GM21515 (cell line): ENCODE measurements at regions not wholly inside any gene's neighbourhood (a gene's known extent, or its start where the extent isn't known, plus 50 kb on each side); places are given as distances from the start of the nearest gene placed in this dataset.
"Not testable (repeated sequence)": the region's sequence is repeated elsewhere in the genome, so short reads cannot be mapped to it uniquely, and the experiment has no call there.

ENCODE experiments used
- ATAC-seq: cut with Tn5 transposase; IDR thresholded peaks from one replicate; pipeline ENCODE4 v1.9.1; 2021; ENCODE audit not compliant: unreplicated experiment

DNA sequence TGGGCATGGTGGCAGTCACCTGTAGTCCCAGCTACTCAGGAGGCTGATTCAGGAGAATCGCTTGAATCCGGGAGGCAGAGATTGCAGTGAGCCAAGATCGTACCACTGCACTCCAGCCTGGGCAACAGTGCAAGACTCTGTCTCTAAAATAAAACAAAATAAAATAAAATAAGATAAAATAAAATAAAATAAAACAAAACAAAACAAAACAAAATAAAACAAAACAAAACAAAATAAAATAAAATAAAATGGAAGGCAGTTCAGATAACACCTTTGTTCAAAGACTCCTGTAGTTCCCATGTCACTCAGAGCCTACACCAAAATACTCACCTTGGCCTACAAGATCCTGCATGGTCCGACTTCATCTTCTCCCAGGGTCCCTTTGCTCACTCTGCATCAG, 61.3 kb downstream of the SYF2 start:
- not testable (repeated sequence) for ATAC-seq

- ATAC-seq: no peak
Observed at GRCh38 chr1:25170439-25170838, 61.9 kb downstream of the SYF2 start.

GRCh38 chr1:25169610-25170009, 62.7 kb downstream of the SYF2 start:
- ATAC-seq: no peak

DNA sequence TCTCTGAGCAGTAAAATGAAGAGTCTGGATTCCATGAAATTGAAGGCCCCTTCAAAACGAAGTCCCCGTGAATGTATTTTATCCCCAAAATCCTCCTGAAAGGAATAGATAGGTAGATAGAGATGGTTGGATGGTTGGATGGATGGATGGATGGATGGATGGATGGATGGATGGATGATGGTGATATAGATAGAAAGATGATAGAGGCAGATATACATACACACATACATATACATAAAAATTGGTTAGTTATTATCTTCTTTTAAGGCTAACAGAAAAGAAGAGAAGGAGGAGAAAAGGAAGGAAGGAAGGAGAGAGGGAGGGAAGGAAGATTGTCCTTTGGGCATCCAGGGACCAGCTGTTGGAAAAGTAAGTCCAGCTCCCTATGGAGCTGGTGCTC, 63.1 kb downstream of the SYF2 start:
- no peak for ATAC-seq

GRCh38 chr1:25168193-25169071, 63.9 kb downstream of the SYF2 start:
- no peak for ATAC-seq

- ATAC-seq: no peak
Observed at GRCh38 chr1:25167269-25168192, 64.8 kb downstream of the SYF2 start.

- ATAC-seq: no peak
Observed at GRCh38 chr1:25166847-25167246, 65.5 kb downstream of the SYF2 start.

- no peak for ATAC-seq
Observed at GRCh38 chr1:25163986-25164385, 68.3 kb downstream of the SYF2 start.

GRCh38 chr1:25161981-25162380, 70.3 kb downstream of the SYF2 start:
- ATAC-seq: no peak

DNA sequence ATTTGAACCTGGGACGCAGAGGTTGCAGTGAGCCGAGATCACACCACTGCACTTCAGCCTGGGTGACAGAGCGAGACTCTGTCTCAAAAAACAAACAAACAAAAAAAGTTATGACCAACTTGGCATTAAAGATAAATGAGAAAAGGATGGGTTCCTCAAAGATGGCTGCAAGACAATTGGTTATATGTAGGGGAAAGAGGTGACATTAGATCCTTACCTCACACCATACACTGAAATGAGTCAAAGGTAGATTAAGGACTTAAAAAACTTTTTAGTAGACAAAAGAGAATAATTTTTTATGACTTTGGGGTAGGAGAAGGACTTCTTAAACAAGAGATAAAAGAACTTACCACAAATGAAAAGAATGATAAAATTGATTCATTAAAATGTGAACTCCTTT, 74.5 kb downstream of the SYF2 start:
- ATAC-seq: no peak

GRCh38 chr1:25150985-25151495, 81.3 kb downstream of the SYF2 start:
- ATAC-seq: no peak

GRCh38 chr1:25148673-25149300, 83.5 kb downstream of the SYF2 start:
- no peak for ATAC-seq

DNA sequence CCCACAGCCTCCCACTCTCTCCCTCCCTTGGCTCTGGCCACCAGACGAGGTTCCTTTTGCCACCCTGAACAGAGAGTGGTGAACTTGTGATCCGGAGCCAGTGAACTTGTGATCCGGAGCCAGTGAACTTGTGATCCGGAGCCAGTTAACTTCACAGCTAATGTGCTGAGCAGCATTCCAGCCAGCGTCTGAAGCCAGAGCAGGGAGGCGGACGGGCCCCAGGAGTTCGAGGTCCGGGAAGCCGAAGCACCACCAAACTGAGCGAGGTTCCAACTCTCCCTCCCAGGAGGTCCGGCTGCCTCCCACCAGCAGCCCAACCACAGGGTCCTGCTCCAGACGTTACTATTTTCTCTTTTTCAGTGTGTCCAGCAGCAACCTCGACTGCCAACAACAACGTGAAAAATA, 85.8 kb downstream of the SYF2 start:
- ATAC-seq: no peak

DNA sequence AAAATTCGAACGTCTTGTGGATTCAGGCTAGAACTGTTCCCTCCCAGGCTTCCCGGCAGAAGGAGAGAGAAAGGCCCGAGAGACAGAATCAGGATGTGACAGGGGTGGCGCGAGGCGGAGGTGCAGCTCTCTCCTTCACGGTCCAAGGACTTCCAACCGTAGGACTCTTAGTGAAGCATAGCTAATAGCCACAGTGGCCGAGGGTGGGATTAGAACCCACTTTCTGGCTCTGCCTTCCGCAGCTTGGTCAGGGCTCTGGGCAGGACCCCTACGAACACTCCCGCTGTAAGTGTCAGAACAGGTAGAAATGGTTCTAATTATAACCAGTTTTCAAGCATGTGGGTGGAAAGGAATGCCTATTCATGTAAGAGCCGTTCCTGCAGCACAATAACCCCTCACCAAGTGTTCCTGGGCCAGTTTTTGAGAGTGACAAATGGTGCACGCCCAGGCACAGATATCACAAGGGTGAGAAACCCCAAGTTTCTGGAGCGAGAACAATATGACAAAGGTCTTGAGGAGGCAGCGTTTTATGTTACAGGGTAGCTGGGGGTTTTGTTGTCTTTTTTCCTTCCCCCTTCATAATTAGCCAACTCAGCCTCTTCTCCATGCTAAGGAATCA, 86.4 kb downstream of the SYF2 start:
- no peak for ATAC-seq

DNA sequence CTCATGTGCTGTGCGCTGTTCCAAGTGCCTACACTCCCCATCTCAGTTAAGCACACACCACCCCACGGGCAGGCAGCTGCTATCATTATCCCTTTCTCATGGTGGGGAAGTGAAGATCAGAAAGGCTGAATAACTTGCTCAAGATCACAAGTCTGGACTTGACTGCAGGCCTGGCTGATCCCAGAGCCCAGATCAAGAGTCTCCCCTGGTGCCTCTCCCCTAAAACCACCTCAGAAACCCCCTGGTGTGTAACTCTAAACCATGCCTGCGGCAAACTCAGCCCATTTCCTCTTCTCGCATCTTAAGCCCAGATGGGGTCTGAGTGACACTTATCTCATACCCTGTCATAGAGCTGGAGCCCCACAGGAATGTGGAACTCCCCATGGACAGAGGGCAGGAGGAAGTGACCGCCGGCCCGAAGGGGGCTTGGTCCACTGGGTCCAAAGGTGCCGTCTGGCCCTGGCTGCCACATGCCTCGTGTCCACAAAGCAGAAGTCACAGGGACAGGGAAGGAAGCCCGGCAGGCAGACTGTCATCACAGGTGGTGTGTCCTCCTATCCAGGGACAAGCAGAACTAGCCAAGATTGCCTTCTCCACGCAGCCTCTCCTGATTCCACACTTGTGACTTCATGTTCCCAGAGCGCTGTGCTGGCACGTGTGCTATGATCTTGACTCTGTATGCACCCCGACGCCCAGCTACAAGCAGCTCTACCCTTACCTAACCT, 92.1 kb downstream of the SYF2 start:
- ATAC-seq: peak; percentile 65

- no peak for ATAC-seq
Observed at GRCh38 chr1:25137521-25138395, 94.5 kb downstream of the SYF2 start.

DNA sequence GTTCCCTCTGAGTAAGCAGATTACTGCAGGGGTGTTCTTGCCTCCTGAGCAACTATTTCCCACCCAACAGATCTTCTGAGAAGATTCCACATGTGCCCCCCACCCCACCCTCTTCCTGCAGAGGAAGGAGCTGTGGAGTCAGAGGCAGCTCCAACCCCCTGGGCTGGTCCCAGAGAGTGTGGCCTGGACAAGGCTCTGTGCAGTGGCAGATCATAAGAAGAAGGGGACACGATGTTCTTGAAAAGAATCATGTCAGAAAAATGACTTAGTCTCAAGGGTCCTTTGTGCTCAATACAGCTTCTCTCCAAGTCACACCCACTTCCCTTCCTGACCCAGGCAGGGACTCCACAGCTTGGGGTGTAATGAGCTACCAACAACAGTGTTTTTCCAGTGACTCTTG, 95.2 kb downstream of the SYF2 start:
- ATAC-seq: no peak

DNA sequence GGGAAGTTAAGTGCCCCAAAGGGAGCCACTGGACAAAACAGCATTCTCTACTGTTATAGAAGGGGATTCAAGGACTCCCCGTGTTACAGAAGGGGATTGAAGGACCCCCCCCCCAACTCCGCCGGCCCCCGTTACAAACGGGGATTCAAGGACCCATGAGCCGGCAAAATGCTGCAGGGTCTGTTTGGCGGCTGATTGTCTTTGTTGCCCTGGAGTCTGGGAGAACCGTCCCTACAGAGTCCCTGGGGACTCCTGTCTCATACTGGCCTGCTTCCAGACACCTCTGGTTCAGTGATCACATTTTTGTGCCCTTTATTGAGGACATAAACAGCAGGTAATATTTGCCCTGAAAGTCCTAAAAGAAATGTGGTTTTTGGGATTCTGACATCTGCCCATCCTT, 96.4 kb downstream of the SYF2 start:
- no peak for ATAC-seq

DNA sequence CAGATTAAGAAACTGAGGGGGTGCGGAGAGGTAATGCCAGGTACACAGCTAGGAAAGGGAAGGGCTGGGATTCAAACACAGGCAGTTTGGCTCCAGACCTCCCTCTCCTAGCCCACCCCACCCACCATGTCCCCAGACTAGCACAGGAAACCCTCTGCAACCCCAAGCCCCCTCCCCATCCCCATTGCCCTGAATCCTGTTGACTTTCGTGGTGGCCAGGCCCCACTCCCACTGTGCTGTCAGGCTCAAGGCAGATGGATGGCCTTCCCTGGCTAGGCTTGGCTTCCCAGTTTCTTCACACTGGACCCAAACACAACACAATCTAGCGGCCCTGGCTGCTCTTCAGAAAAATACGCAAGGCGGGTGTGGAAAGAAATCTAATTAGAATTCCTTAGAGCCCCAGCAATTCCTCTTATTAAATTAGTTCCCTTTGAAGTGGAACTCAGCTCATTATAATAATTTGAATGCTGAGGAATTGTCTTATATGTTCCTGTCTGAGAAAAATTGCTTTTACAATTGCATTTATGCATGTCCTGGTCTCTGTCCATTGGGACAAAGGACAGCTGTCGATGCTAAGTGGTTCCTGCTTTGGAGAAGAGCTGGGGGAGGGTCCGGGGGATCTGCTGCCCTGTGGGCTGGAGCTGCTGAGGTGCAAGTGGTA, 97.4 kb downstream of the SYF2 start:
- no peak for ATAC-seq
